ENCODE measurements at regions not wholly inside any gene's neighbourhood (a gene's known extent, or its start where the extent isn't known, plus 50 kb on each side); places are given as distances from the start of the nearest gene placed in this dataset.

GRCh38 chr3:5613599-5613998 is 426.1 kb downstream of the EDEM1 start:
- ATAC-seq (no peak), FAIRE-seq (no peak), DNase-seq (ENCODE audit: low spot score) (no peak)
- no peaks in the 10 kb centered on the region for H3K27me3 ChIP-seq (ENCODE audit: control insufficient read depth in 1 of 2, insufficient read depth in 2 of 2, low read length in 2 of 2)
- no peak overlapping the region for H2AFZ ChIP-seq (ENCODE audit: low read length)
- H3K36me3 ChIP-seq (replicated peaks in 1 of 2; ENCODE audit: control insufficient read depth in 1 of 2, insufficient read depth in 2 of 2, low read length in 2 of 2): no peaks in the 10 kb centered on the region
- no peak overlapping the region for H3K4me3 ChIP-seq (replicated peaks in 1 of 3; ENCODE audit: insufficient read depth in 1 of 3, low read depth in 2 of 3, low read length in 3 of 3)
- ChIA-PET CTCF (ENCODE audit: low intra/inter-chr PET ratio, low total read pairs) (no interaction called here), POLR2A (no interaction called here)
- no peak overlapping the region for H3K4me2 ChIP-seq (ENCODE audit: low read depth, low read length)
- 0% methylated on average over 3 of the region's 3 CpGs for WGBS (ENCODE audit: low lambda C conversion rate)
- H4K20me1 ChIP-seq (ENCODE audit: insufficient read depth, low read length): no peaks in the 10 kb centered on the region
- H3K9ac ChIP-seq (ENCODE audit: insufficient read depth, low read depth, low read length): no peak overlapping the region
- no peaks in the 10 kb centered on the region for H3K9me3 ChIP-seq (ENCODE audit: low read length)
- H3K79me2 ChIP-seq (ENCODE audit: insufficient read depth, low read length): no peaks in the 10 kb centered on the region
- no peaks in the 10 kb centered on the region for H3K4me1 ChIP-seq (ENCODE audit: insufficient read depth, low read length)
- no peak overlapping the region for H3K27ac ChIP-seq (ENCODE audit: extremely low read length, insufficient read depth, low read length)
- intact Hi-C loops (cut with micrococcal nuclease; ENCODE audit: unreplicated experiment): no loop called here
- in situ Hi-C loops (cut with HindIII; ENCODE audit: extremely low pct_ligation_motif_present, low pct_unique_long_range_greater_than_20kb): no loop called here
- no TSS peak for BruUV-seq (replicated peaks)
- TF ChIP-seq ZNF3 (CRISPR knock-in tag; IDR thresholded peaks at IDR 0.05) (no peak), ZNF563 (CRISPR knock-in tag; IDR thresholded peaks at IDR 0.05) (no peak), ZNF180 (CRISPR knock-in tag; IDR thresholded peaks at IDR 0.05; ENCODE audit: borderline replicate concordance, low read depth) (no peak), ZNF124 (CRISPR knock-in tag; IDR thresholded peaks at IDR 0.05) (no peak), KIAA2018 (CRISPR knock-in tag; IDR thresholded peaks at IDR 0.05; ENCODE audit: borderline replicate concordance) (no peak), ZNF790 (CRISPR knock-in tag; IDR thresholded peaks at IDR 0.05; ENCODE audit: borderline replicate concordance) (no peak), GFI1 (CRISPR knock-in tag; IDR thresholded peaks at IDR 0.05; ENCODE audit: borderline replicate concordance) (no peak), CENPX (CRISPR knock-in tag; IDR thresholded peaks at IDR 0.05) (no peak), ZNF761 (CRISPR knock-in tag; conservative IDR thresholded peaks at IDR 0.05) (no peak), IKZF4 (CRISPR knock-in tag; IDR thresholded peaks at IDR 0.05; ENCODE audit: borderline replicate concordance, low read depth, not compliant biosample characterization) (no peak)
- TF ChIP-seq, protein P1, sequence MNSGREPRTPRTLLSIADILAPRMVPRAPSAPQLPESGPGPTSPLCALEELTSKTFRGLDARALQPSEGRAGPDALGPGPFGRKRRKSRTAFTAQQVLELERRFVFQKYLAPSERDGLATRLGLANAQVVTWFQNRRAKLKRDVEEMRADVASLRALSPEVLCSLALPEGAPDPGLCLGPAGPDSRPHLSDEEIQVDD (CRISPR knock-in tag; IDR thresholded peaks at IDR 0.05; ENCODE audit: borderline replicate concordance): no peak
- TF ChIP-seq, protein P2, sequence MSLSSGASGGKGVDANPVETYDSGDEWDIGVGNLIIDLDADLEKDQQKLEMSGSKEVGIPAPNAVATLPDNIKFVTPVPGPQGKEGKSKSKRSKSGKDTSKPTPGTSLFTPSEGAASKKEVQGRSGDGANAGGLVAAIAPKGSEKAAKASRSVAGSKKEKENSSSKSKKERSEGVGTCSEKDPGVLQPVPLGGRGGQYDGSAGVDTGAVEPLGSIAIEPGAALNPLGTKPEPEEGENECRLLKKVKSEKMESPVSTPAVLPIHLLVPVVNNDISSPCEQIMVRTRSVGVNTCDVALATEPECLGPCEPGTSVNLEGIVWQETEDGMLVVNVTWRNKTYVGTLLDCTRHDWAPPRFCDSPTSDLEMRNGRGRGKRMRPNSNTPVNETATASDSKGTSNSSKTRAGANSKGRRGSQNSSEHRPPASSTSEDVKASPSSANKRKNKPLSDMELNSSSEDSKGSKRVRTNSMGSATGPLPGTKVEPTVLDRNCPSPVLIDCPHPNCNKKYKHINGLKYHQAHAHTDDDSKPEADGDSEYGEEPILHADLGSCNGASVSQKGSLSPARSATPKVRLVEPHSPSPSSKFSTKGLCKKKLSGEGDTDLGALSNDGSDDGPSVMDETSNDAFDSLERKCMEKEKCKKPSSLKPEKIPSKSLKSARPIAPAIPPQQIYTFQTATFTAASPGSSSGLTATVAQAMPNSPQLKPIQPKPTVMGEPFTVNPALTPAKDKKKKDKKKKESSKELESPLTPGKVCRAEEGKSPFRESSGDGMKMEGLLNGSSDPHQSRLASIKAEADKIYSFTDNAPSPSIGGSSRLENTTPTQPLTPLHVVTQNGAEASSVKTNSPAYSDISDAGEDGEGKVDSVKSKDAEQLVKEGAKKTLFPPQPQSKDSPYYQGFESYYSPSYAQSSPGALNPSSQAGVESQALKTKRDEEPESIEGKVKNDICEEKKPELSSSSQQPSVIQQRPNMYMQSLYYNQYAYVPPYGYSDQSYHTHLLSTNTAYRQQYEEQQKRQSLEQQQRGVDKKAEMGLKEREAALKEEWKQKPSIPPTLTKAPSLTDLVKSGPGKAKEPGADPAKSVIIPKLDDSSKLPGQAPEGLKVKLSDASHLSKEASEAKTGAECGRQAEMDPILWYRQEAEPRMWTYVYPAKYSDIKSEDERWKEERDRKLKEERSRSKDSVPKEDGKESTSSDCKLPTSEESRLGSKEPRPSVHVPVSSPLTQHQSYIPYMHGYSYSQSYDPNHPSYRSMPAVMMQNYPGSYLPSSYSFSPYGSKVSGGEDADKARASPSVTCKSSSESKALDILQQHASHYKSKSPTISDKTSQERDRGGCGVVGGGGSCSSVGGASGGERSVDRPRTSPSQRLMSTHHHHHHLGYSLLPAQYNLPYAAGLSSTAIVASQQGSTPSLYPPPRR (CRISPR knock-in tag; IDR thresholded peaks at IDR 0.05; ENCODE audit: borderline replicate concordance): no peak
